GM12891 (cell line): ENCODE measurements at regions not wholly inside any gene's neighbourhood (a gene's known extent, or its start where the extent isn't known, plus 50 kb on each side); places are given as distances from the start of the nearest gene placed in this dataset.

Experiments
- PAX5 ChIP-seq: IDR thresholded peaks from 2 replicates; pipeline ENCODE4 v1.6.1; 2011; ENCODE audit warnings: low read length, moderate library complexity, mild to moderate bottlenecking; ENCODE audit not compliant: insufficient read depth, severe bottlenecking
- POLR2A ChIP-seq: IDR thresholded peaks from 2 replicates; pipeline ENCODE4 v1.6.1; 2011; ENCODE audit warnings: low read depth, low read length, control low read depth
- TAF1 ChIP-seq: IDR thresholded peaks from 2 replicates; pipeline ENCODE4 v1.6.1; 2011; ENCODE audit warnings: low read depth, low read length, control low read depth

GRCh38 chr6:91539456-91539855, 952.6 kb upstream of the MAP3K7 start:
- TF ChIP-seq POLR2A (no peak), TAF1 (no peak), PAX5 (no peak)
